ENCODE measurements at regions not wholly inside any gene's neighbourhood (a gene's known extent, or its start where the extent isn't known, plus 50 kb on each side); places are given as distances from the start of the nearest gene placed in this dataset.
A peak's percentile ranks its signal among the peaks of the same experiment; 100 is the strongest.
"Not testable (repeated sequence)": the region's sequence is repeated elsewhere in the genome, so short reads cannot be mapped to it uniquely, and the experiment has no call there.

DNA sequence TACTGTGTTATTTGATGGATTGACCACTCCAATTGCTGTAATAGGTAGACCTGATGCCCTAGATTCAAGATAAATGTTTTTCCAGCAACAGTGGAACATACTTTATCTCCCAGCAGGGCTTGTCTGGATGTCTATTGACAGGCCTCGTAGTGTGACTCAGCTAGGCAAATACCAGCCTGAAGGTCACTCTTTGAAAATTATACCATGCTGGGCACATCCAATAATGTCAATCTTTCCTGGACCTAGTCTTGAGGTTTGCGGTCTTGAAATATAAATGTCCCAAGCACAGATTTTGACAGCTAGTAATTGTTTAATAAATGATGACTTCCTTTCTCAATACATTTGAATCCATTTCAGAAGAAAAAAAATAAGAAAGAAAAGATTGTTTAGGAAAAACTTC, 1138.0 kb upstream of the TMPRSS15 start:
- DNase-seq, result no peak

DNA sequence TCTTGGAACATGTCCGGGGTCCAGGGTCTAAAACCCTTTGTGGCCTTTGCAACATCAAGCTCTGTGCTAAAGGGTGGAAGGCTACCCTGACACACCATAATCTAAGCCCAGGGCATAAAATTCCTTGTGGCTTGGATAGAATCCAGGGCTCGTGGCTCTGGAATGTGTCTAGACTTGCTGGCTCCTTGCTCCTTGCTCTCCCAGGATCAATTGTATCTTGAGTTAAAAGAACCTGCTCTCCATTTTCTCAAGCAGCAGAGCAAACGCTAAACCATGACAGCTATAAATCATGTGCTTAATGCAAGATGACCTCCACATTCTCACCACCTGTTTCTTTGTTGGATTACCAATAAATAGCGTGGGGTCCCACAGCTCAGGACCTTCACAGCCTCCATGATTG, 1140.9 kb upstream of the TMPRSS15 start:
- DNase-seq, result not testable (repeated sequence)

DNA sequence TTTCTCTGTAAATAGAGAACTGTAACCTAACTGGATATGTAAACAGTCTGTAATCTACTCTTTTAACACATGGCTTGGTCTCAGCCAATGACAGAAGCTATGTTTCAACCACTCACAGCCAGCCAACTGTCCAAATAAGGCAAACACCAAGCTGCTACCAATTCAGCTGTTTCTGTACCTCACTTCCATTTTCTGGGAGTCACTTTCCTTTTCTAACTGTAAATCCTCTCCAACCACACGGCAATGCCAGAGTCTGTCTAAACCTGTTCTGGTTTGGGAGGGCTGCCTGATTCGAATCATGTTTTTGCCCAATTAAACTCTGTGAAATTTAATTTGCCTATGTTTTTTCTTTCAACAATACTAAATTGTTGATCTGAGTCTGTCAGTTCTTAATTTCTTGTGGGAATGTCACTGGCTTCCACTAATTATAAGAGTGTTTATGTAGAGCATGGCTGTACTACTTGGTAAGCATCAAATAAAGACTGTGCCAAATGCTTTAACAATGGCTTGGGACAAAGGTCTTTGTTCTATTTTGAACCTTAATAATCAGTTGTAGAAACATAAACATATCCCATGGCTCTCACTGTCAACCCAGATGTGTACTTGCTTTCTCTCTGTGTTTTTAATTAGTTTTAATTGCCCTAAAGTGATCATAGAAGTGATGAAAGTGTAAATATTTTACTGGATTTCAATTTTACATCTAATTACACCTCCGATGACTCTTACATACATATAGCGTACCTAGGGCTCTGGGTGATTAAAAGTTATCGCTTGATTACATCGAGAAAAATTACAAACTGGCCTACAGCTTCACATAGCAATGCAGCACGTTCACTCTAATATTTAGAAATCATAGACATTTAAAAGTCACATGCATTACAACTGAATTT, 1144.6 kb upstream of the TMPRSS15 start:
- no peak for DNase-seq

DNA sequence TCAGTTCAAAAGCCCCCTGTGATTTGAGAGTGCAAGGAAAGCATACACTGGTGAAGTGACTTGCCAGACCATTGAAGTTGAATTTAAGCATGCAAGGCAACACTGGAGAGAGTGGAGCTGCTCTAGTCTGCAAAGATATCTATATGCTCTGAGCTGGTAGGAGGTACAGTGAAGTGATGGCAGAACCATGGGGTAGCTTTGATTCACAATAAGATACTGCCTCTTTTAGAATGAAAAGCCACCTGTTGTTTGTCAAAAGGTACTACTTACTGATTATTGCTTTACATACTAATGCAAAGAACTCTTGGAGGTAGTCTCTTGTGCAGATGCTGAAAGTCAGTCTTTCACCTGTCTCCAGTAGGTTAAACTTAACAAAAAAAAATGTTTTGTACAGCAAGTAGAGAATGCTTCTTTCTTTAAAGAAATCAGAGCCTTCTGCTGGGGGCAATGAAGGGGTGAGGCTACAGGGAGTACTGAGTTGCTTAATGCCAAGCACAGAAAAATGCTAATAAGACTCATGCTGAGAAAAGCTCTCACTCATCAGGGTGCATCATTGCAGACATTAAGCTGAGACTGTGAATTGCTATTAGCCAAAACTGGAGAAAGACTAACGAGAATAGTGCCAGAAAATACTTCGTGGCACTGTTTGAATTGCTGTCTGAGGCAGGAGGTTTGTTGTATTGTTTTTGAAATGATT, 1150.5 kb upstream of the TMPRSS15 start:
- DNase-seq, result no peak

DNA sequence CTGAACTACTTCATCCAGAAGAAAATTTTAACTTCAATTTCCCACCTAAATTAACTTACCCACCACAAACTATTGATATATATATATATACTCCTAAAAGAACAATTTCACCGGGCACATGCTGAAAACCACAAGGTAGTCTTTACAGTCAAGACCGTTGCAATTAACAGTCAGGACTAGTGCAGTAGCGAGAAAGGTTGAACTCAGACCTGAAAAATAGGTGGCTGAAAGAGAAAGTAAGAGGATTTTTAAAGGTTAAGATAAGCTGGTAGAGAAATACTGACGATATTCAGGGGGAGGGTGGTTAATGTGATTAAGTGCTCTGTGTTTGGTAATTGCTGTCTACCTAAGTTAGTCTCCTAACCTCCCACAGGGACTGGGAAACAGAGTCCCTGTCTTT, 1153.5 kb upstream of the TMPRSS15 start:
- no peak for DNase-seq

DNA sequence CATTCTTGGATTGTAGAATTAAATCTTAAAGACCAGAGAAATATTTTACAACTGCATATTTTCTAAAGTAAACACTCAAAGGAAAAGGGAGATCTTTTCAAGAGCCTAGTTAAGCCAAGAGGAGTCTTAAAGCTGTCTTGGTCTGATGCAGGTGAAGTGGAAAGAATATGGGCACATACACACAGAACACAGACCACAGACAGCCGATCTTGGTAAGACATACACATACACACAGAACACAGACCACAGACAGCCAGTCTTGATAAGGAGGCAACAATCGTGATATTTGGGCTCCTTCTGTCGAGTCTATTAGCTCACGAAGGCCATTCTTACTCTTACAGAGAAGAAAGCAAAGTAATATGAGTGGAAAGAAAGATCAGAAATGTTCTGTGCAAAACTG, 1153.9 kb upstream of the TMPRSS15 start:
- no peak for DNase-seq

DNA sequence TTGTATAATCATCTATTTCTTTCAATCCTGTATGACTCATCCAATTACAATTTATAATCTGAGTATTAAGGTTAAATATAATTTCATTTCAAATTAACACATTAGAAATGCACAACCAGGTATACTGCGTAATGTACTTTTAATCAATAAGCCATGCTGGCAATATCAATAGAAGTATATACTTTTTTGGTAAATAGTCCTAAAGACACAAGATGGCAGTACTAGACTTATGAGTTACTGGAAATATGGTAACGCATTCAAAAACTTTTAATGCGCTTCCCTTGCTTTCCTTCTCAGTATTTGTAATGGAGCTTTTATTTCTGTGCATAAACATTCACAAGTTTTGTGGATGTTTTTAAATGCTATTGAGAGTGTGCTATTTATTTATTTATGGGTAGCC, 1162.0 kb upstream of the TMPRSS15 start:
- no peak for DNase-seq

DNA sequence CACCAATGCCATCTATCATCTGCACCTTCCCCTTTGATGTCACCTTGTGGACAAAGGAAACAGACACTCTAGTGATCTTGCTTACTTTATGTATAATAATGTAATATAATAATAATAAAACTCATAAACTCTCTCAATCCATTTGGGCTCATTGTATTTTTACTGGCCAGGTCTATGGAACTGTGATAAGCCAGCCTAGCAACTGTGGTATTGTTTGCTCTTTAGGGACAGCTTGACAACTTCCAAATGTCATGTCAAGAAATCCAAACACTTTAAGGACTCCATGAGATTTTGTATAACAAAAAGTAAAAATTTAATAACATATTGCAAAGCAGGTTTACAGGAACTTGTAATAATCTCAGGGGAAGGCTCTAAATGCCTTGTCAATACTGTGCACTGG, 1163.4 kb upstream of the TMPRSS15 start:
- DNase-seq, result no peak

DNA sequence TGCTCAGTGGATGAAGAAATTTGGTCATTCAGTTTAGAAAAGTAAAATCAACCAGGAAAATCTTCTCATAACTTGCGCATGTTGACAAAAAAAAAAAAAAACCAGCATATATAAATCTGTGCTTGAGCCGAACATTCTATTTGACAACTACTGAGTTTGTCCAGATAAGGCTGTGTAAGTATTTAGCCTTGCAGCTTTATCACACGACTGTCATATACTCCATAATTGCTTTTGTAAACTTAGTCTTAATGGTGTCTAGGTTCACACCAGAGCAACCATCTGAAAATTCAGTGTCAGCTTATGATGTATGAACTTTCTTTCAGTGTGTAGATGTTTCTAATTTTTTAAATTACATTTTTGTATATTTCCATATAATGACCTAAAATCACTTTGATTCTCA, 1173.8 kb upstream of the TMPRSS15 start:
- DNase-seq, result no peak

DNA sequence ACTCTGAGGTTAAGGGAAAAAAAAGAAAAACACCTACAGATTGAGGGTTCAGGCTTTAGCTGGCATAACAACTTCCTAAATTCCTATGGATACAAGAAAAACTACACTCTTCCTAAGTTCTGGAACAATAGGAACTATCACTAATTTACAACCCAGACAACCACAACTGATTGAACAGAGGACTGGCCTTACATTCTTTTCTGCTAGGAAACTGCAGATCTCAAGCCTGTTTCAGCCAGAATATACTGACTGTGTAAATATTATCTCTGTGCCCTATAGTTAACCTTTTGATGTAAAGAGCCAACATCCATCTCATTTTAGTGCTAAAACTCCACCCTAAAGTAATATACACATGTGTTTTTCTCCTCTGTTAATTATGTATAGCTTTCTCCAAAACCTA, 1186.5 kb upstream of the TMPRSS15 start:
- no peak for DNase-seq

DNA sequence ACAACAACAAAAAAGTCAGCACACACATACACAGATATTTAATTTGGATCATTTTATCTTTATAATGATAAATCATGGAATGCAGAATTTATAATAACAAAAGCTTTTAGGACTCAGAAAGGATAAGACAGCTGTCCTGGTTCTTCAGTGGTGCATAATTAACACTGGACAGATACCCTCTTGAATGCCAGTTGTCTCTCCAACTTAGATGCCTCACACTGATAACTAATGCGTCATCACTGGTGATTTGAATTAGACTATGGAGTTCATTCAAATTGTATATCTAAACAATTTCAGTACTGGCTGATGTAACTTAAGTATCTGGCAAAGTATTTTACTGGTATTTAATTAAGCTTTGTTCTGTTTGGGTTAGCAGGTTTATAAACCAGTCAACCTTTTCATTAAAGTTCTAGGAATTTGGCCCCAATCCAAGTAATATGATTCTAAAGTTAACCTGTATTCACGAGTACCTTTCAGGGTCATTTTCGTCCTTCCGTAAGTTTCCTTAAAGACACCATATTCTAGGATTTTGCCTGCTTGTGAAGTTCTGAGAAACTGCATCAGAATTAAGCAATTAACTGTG, 1199.5 kb upstream of the TMPRSS15 start:
- no peak for DNase-seq

DNA sequence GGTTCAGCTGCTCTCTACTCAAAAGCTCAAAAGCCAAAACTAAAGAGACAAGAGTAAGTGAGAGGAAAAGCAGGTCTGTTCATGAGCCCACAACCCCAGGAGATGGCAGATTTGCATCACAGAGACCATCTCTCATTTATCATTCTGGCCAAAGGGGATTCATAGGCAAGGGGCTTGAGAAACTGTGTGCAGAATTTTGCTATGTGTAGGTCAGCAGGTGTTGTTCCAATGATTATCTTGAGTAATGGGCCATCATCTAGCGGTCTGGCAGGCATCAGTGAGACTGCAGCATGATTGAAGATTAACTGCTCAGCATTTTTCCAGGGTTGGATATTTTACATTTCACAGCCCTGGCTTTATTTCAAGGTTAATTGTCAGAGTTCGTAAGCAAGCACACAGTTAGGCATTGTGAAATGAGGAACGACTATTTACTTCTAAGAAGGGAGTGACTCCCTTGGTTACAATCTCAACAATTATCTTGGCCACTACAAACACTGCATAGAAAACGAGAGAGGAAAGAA, 1204.6 kb upstream of the TMPRSS15 start:
- peak; percentile 71 for DNase-seq

DNA sequence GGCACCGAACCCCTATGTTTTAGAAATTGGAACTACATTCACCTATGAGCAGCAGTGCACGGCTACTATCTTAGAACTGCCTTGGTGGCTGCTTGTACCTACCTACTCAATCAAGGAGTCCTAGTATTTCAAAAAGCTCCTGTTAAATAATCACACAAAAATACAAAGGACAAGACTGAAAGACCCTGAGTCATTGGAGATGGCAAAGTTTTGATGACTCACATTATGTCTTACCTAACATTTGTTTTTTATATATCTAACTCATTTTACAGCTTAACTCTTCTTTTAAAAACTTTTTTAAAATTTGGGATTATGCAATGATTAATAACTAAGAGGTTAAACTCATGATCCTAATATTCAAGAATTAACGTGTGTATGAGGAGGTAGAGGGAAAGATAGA, 1206.0 kb upstream of the TMPRSS15 start:
- no peak for DNase-seq

DNA sequence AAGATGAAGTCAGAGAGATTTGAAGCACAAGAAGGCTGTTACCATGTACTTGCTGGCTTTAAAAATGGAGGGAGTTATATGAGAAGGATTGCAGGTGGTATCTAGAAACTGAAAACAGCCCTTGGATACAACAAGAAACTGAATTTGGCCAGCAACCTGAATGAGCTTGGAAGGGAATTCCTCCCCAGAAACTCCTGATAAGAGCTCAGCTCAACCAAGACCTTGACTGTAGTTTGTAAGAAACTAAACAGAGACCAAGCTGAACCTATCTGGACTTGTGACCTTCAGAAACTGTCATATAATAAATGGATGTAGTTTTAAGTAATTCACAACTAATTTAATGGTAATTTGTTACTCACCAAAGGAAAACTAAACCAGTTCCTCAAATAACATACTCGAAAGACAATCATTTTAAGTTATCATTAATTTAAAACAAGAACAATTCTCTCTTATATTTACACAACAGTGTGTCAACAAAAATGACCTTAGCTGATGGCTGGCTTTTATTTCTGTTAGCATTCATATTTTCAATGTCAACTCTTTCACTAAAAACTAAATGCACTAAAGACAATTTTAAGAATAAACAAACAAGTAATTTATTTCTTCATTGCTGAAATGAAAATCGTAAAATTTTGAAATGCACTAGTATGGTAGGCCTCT, 1218.4 kb upstream of the TMPRSS15 start:
- DNase-seq, result no peak

DNA sequence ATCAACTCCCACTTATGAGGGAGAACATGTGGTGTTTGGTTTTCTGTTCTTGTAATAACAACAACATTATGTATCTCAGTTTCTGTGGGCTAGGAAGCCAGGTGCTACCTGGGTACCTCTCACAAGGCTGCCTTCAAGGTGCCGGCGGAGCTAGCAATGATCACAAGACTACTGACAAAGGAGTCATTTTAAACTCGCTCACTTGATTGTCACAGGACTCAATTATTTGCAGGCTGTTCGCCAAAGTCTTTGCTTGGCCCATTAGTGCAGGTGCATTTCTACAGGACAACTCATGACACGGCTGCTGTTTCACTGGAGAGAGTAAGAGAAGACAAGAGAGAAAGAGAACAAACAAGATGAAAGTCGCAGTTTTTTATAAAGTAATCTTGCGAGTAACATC, 1237.4 kb upstream of the TMPRSS15 start:
- no peak for DNase-seq

DNA sequence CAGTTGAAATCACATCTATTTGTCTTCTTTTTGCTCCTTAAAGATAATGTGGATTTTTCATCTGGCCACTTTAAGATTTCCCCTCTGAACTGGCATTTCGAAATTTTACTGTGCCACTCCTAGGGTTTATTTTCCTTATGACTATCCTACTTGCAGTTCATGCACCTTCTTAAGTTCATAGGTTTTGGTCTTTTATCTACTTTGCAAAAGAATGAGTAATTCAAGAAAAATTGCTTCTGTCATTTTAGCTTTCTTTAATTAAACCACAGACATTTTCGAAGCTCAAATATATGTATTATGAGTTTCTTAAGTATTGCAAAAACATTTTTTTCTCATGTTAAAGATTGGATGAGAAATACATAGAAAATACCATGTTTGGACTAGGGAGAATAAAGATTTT, 1244.8 kb upstream of the TMPRSS15 start:
- no peak for DNase-seq

DNA sequence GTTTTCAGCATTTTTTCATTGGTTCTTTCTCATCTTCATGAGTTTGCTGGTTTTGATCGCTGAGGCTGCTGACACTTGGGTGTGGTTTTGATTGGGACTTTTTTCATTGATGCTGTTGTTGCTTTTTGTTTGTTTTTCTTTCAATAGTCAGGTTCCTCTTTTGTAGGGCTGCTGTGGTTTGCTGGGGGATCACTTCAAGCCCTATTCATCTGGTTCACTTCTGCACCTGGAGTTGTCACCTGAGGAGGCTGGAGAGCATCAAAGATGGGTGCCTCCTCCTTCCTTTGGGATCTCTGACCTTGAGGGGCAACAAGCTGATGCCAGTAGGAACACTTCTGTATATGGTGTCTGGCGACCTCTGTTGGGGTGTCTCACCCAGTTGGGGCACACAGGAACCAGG, 1279.9 kb upstream of the TMPRSS15 start:
- DNase-seq, result no peak

DNA sequence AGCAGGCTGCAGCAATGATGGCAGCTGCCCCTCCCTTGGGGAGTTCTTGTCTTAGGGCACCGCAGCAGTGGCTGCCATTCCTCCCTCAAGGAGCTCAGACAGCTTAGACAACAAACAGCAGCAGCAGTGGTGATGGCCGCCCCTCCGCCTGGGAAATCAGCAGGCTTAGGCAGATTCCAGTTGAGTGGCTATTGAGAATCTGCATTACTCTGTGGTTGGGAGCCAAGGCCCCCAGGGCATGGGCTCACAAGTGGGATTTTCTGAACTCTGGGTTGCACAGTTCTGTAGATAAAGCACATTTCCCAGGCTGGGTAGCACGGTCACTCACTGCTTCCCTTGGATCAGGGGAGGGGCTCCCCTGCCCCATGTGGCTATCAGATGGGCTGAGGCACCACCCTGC, 1280.7 kb upstream of the TMPRSS15 start:
- DNase-seq, result no peak

DNA sequence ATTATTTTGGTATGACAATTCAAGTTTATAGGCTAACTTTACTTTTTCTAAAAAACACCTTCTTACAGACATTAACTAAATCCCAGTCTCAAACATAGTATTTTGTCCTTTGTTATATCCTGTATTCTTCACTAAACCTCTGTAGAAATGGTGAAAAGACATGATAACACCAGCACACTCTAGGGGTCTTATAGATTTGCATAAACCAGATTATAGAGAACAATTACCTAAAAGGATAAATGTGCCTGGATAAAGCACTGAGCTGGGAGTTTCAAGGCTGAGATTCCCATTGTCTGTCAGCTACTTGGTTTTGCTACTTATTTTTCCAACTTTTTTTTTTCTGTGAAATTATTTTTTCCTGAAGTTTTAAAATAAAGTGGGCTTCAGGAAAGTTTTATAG, 1288.6 kb upstream of the TMPRSS15 start:
- DNase-seq, result no peak

DNA sequence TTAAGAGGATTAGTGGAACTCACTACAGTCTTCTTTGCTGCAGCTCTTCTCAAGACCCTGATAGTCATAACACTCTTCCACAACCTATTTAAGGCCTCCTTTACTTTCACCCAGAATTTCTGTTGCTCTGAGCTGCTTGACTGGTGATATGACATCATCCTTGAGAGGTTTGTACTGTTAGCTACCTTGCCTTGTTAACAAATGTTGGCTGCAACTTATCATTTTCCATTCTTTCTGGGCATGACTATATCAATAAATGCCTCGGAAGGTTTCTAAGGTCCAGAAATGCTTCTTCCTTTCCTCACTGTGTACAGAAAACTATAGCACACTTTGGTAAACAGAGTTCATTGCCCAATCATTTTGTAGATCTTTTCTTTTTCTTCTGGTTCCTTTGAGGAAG, 1292.2 kb upstream of the TMPRSS15 start:
- no peak for DNase-seq

DNA sequence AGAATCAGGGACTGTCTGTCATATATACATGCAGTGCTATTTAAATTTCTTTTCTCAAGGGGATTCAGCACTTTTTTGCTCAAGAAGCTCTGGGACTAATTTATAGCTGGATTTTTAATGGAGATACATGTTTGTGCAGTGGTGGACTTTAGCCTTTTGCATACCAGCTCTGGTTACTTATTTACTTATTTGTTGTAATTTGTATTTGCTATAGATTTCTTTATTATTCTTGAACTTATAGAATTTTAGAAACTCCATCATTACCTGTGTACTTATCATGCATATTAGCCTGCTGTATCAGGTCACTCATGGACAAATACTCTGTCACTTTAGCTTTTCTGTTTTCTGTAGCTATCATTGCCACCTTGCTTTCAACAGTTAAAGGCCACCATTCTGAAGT, 1296.9 kb upstream of the TMPRSS15 start:
- DNase-seq, result no peak

DNA sequence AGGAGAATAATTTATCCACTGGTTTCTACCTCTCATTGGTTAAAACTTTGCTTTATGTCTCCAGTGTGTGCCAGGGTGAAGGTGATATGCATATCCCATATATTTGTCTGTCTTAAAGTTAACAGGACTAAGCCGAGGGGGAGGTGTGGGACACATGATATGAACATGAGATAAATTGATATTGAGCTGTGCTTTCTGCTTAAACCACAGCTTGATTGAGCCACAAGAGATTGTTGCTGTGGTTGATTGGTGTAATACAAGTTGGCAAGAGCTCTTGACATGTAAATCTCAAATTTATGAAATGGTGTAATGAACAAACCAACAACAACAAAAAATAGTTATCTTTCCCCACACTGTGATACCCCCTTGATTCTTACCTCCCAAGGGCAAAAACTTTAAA, 1295.5 kb upstream of the NCAM2 start:
- DNase-seq, result no peak

DNA sequence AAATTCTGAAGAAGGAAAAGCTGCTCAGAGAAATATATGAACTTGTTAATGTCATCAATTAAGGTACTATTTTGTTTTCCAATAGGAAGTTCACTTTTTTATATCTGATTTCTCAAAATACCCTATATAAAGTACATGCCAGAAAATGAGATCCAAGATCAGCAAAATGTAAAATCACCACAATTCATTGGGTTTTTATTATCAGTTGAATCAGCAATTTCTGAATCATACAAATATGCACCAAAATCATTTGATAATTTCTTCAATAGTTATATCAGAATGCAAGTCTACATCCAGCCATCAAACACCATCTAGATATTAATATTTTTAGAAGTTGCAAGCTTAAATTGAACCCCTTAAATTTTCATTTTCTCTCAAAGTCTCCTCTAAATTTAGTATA, 1293.4 kb upstream of the NCAM2 start:
- DNase-seq, result no peak

All from KG1 (cell line).